ENCODE measurements at regions not wholly inside any gene's neighbourhood (a gene's known extent, or its start where the extent isn't known, plus 50 kb on each side); places are given as distances from the start of the nearest gene placed in this dataset.

DNA sequence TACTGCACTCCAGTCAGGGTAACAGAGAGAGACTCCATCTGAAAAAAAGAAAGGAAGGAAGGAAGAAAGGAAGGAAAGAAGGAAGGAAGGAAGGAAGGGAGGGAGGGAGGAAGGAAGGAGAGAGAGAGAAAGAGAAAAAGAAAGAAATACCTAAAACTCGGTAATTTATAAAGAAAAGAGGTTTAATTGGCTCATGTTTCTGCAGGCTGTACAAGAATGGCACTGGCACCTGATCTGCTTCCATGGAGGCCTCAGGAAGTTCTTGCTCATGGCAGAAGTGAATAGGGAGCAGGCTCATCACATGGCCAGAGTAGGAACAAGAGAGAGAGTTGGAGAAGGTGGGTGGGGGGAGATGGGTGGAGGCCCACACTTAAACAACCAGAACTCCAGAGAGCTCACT lies 215.2 kb upstream of the IRX3 start:
- Histone ChIP-seq H3K36me3 (ENCODE audit: control insufficient read depth, insufficient read depth, low read length) (no peaks in the 10 kb centered on the region), H3K4me2 (ENCODE audit: low read length) (no peak overlapping the region), H3K9ac (no peak overlapping the region), H3K27ac (no peak overlapping the region), H3K9me3 (ENCODE audit: control insufficient read depth, low read length) (no peaks in the 10 kb centered on the region), H3K4me1 (no peaks in the 10 kb centered on the region), H2AFZ (no peak overlapping the region), H3K4me3 (ENCODE audit: low read depth, low read length) (no peak overlapping the region), H3K27me3 (ENCODE audit: control insufficient read depth, insufficient read depth, low read length) (no peaks in the 10 kb centered on the region), H3K79me2 (no peaks in the 10 kb centered on the region)
- TF ChIP-seq, protein P1, sequence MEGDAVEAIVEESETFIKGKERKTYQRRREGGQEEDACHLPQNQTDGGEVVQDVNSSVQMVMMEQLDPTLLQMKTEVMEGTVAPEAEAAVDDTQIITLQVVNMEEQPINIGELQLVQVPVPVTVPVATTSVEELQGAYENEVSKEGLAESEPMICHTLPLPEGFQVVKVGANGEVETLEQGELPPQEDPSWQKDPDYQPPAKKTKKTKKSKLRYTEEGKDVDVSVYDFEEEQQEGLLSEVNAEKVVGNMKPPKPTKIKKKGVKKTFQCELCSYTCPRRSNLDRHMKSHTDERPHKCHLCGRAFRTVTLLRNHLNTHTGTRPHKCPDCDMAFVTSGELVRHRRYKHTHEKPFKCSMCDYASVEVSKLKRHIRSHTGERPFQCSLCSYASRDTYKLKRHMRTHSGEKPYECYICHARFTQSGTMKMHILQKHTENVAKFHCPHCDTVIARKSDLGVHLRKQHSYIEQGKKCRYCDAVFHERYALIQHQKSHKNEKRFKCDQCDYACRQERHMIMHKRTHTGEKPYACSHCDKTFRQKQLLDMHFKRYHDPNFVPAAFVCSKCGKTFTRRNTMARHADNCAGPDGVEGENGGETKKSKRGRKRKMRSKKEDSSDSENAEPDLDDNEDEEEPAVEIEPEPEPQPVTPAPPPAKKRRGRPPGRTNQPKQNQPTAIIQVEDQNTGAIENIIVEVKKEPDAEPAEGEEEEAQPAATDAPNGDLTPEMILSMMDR (IDR thresholded peaks at IDR 0.05), result no peak

DNA sequence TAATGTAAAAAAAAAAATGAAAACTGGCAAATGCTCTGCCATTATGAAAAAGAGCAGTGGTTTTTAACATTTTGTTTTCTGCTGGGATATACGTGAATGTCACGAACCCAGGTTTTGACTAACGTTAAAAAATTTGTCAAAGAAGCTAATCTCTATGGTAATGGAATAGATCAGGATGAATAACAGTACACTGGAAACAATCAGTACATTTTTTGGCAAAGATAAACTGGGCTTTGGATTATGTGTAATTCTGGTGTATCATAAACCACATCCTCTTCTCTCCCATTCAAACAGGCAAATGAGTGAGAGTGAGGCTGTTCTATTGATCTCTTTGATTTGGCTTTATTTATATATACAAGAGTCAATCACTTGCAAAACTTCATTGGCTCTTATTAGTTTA lies 207.0 kb upstream of the IRX3 start:
- no peaks in the 10 kb centered on the region for H3K9me3 ChIP-seq (ENCODE audit: control insufficient read depth, low read length)
- TF ChIP-seq, protein P1 (IDR thresholded peaks at IDR 0.05), result no peak
- H3K4me1 ChIP-seq, result no peaks in the 10 kb centered on the region
- no peaks in the 10 kb centered on the region for H3K36me3 ChIP-seq (ENCODE audit: control insufficient read depth, insufficient read depth, low read length)
- H3K27ac ChIP-seq, result no peak overlapping the region
- H3K27me3 ChIP-seq (ENCODE audit: control insufficient read depth, insufficient read depth, low read length), result no peaks in the 10 kb centered on the region
- H2AFZ ChIP-seq, result no peak overlapping the region
- no peak overlapping the region for H3K9ac ChIP-seq
- no peak overlapping the region for H3K4me2 ChIP-seq (ENCODE audit: low read length)
- H3K79me2 ChIP-seq, result no peaks in the 10 kb centered on the region
- no peak overlapping the region for H3K4me3 ChIP-seq (ENCODE audit: low read depth, low read length)

DNA sequence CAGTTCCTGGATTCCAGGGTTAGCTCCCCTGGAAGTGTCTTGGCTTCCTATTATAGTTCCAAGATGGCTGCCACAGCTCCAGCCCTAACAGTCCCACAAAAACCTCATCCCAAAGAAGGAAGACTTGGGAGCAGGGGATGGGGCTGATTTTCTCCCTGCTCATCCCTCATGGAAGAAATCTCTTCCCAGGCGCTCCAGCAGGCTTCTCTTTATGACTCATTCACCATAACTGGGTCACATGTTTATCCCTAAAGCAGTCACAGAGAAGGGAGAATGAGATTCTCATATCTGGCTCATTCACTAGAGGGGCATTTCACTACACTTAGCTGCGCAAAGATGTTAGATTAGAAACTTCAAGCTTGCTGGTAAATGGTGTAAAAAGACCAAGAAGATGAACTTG lies 206.5 kb upstream of the IRX3 start:
- Histone ChIP-seq H3K79me2 (no peaks in the 10 kb centered on the region), H3K27ac (no peak overlapping the region), H3K4me3 (ENCODE audit: low read depth, low read length) (no peak overlapping the region), H3K9me3 (ENCODE audit: control insufficient read depth, low read length) (no peaks in the 10 kb centered on the region), H2AFZ (no peak overlapping the region), H3K9ac (no peak overlapping the region), H3K4me2 (ENCODE audit: low read length) (no peak overlapping the region), H3K27me3 (ENCODE audit: control insufficient read depth, insufficient read depth, low read length) (no peaks in the 10 kb centered on the region), H3K4me1 (no peaks in the 10 kb centered on the region), H3K36me3 (ENCODE audit: control insufficient read depth, insufficient read depth, low read length) (no peaks in the 10 kb centered on the region)
- TF ChIP-seq, protein P1 (IDR thresholded peaks at IDR 0.05), result no peak

DNA sequence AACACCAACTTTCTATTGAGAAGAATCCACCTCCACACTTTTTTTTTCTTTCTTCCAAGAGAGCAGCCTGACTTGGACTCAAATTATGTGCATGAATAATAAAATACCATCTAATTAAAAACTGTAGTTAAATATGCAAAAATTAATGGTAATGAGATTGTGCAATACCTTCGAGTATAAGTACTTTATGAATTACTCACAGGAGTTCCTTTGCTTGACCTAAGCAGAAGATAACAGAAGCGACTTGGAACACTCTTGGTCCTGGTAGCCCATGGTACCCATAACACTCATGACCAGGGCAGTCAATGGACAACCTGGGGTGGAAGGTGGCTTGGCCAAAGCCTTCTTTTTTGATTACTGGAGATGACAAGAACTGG lies 203.5 kb upstream of the IRX3 start:
- Histone ChIP-seq H3K9ac (no peak overlapping the region), H3K4me1 (no peaks in the 10 kb centered on the region), H3K79me2 (no peaks in the 10 kb centered on the region), H3K4me3 (ENCODE audit: low read depth, low read length) (no peak overlapping the region), H3K36me3 (ENCODE audit: control insufficient read depth, insufficient read depth, low read length) (no peaks in the 10 kb centered on the region), H3K4me2 (ENCODE audit: low read length) (no peak overlapping the region), H3K9me3 (ENCODE audit: control insufficient read depth, low read length) (no peaks in the 10 kb centered on the region), H3K27ac (no peak overlapping the region), H3K27me3 (ENCODE audit: control insufficient read depth, insufficient read depth, low read length) (no peaks in the 10 kb centered on the region), H2AFZ (no peak overlapping the region)
- TF ChIP-seq, protein P1 (IDR thresholded peaks at IDR 0.05), result no peak

DNA sequence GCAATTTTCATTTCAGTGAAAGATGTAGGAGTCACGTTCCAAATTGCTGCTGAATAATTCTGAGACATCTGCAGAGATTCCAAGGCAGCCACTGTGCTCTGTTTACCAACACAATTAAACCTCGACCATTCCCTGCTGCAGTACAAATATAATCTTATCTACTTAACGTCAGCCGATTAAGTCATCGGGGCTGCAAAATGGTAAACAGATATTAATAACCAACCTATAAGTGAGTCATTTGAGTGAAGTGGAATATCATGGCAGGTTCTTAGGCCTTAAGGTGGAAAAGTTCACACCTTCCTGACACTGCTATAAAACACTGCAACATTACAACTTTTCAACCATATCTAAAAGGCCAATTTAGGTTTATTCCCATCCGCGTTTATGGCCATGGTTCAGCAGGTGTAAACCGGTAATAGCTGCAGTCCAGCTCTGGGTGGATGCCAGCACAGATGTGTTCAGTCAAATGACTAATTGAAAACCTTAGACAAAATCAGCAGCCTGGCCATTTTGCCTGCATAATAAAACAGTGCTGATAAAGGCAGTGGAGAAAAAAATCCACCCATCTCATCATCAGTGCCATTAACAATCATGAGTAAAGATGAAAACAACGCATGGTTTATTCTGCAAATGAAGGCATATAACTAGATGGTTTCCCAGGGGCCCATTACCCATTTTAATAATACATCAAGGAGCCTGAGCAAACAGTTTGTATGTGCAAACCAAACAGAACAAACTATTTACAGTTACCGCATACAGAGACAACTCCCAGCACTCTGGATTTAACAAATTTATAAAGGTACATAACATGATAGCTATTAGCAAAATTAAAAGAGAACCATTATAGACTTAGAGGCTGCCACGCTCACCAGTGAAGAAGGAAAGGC lies 202.9 kb upstream of the IRX3 start:
- no peaks in the 10 kb centered on the region for H3K4me1 ChIP-seq
- no peaks in the 10 kb centered on the region for H3K36me3 ChIP-seq (ENCODE audit: control insufficient read depth, insufficient read depth, low read length)
- no peak overlapping the region for H3K4me3 ChIP-seq (ENCODE audit: low read depth, low read length)
- H3K27me3 ChIP-seq (ENCODE audit: control insufficient read depth, insufficient read depth, low read length), result no peaks in the 10 kb centered on the region
- no peak overlapping the region for H3K9ac ChIP-seq
- no peaks in the 10 kb centered on the region for H3K9me3 ChIP-seq (ENCODE audit: control insufficient read depth, low read length)
- TF ChIP-seq, protein P1 (IDR thresholded peaks at IDR 0.05), result no peak
- H3K27ac ChIP-seq, result no peak overlapping the region
- no peak overlapping the region for H2AFZ ChIP-seq
- H3K4me2 ChIP-seq (ENCODE audit: low read length), result no peak overlapping the region
- no peaks in the 10 kb centered on the region for H3K79me2 ChIP-seq
